PFSK-1 (cell line): ENCODE measurements at regions not wholly inside any gene's neighbourhood (a gene's known extent, or its start where the extent isn't known, plus 50 kb on each side); places are given as distances from the start of the nearest gene placed in this dataset.

Source experiments
- FOXP2 ChIP-seq: optimal IDR thresholded peaks from 2 replicates; pipeline ENCODE3; 2011; ENCODE audit warnings: borderline replicate concordance, control low read depth, inconsistent platforms; ENCODE audit not compliant: insufficient read depth; ENCODE audit errors: extremely low read length, extremely low read depth
- POLR2AphosphoS5 ChIP-seq: IDR thresholded peaks from 2 replicates; pipeline ENCODE4 v1.6.1; 2012; ENCODE audit warnings: low read depth, mild to moderate bottlenecking, control low read depth, low read length, moderate library complexity
- REST ChIP-seq, 2 experiments: IDR thresholded peaks; 2 replicates each; pipeline versions ENCODE4 v1.6.1 to v1.8.0; 2011 to 2012; ENCODE audit warnings: low read depth in 2 of 2, low read length in 2 of 2, control low read depth in 1 of 2, inconsistent platforms in 1 of 2, mild to moderate bottlenecking in 1 of 2, moderate library complexity in 1 of 2; ENCODE audit not compliant: insufficient read depth in 1 of 2
- SIN3A ChIP-seq: IDR thresholded peaks from 2 replicates; pipeline ENCODE4 v1.6.1; 2012; ENCODE audit warnings: mild to moderate bottlenecking, low read length, moderate library complexity, borderline replicate concordance; ENCODE audit not compliant: insufficient read depth
- TAF1 ChIP-seq: IDR thresholded peaks from 2 replicates; pipeline ENCODE4 v1.6.1; 2012; ENCODE audit warnings: low read length, control low read depth, borderline replicate concordance; ENCODE audit not compliant: insufficient read depth

GRCh38 chr14:97903821-97904220 lies 1106.6 kb downstream of the VRK1 start:
- TF ChIP-seq POLR2AphosphoS5, result no peak
- TF ChIP-seq REST (IDR thresholded peaks at IDR 0.05; ENCODE audit: insufficient read depth in 1 of 2, low read depth in 2 of 2, low read length in 2 of 2), result no peak
- no peak for TF ChIP-seq TAF1
- TF ChIP-seq FOXP2, result no peak
- no peak for TF ChIP-seq SIN3A

GRCh38 chr14:97912217-97912616 lies 1115.0 kb downstream of the VRK1 start:
- no peak for TF ChIP-seq POLR2AphosphoS5
- TF ChIP-seq FOXP2, result no peak
- no peak for TF ChIP-seq SIN3A
- TF ChIP-seq REST (IDR thresholded peaks at IDR 0.05; ENCODE audit: insufficient read depth in 1 of 2, low read depth in 2 of 2, low read length in 2 of 2), result no peak
- no peak for TF ChIP-seq TAF1

- no peak for TF ChIP-seq FOXP2
- TF ChIP-seq SIN3A, result no peak
- no peak for TF ChIP-seq POLR2AphosphoS5
- no peak for TF ChIP-seq TAF1
- no peak for TF ChIP-seq REST (IDR thresholded peaks at IDR 0.05; ENCODE audit: insufficient read depth in 1 of 2, low read depth in 2 of 2, low read length in 2 of 2)
Observed at GRCh38 chr14:97916100-97916499, 1118.9 kb downstream of the VRK1 start.

GRCh38 chr14:97916669-97917568 lies 1119.7 kb downstream of the VRK1 start:
- TF ChIP-seq REST (IDR thresholded peaks at IDR 0.05; ENCODE audit: insufficient read depth in 1 of 2, low read depth in 2 of 2, low read length in 2 of 2), result no peak
- TF ChIP-seq SIN3A, result no peak
- TF ChIP-seq TAF1, result no peak
- TF ChIP-seq POLR2AphosphoS5, result no peak
- no peak for TF ChIP-seq FOXP2
